ENCODE measurements at regions not wholly inside any gene's neighbourhood (a gene's known extent, or its start where the extent isn't known, plus 50 kb on each side); places are given as distances from the start of the nearest gene placed in this dataset.

- Mint-ChIP-seq H3K36me3 (no peaks in the 10 kb centered on the region), H3K9me3 (peaks cover 4% of the 10 kb centered on the region), H3K4me1 (peaks cover 36% of the 10 kb centered on the region), H3K4me3 (no peak overlapping the region), H3K27ac (peak overlapping the region; percentile 29), H3K27me3 (ENCODE audit: low read depth) (no peaks in the 10 kb centered on the region)
- DNase-seq (ENCODE audit: low spot score in 2 of 2, unreplicated experiment in 2 of 2): no peak
- no peak for TF ChIP-seq CTCF (IDR thresholded peaks at IDR 0.05; ENCODE audit: unreplicated experiment)
These were observed 70.2 kb upstream of the MEIS1 start for GRCh38 chr2:66364495-66365333.

GRCh38 chr2:66362701-66363100 lies 72.2 kb upstream of the MEIS1 start:
- Mint-ChIP-seq H3K27me3 (ENCODE audit: low read depth) (no peaks in the 10 kb centered on the region), H3K27ac (no peak overlapping the region), H3K36me3 (peaks cover 2% of the 10 kb centered on the region), H3K4me1 (peaks cover 36% of the 10 kb centered on the region), H3K9me3 (peaks cover 7% of the 10 kb centered on the region), H3K4me3 (no peak overlapping the region)
- no peak for DNase-seq (ENCODE audit: low spot score in 2 of 2, unreplicated experiment in 2 of 2)
- no peak for TF ChIP-seq CTCF (IDR thresholded peaks at IDR 0.05; ENCODE audit: unreplicated experiment)

- H3K4me3 Mint-ChIP-seq: no peak overlapping the region
- peaks cover 34% of the 10 kb centered on the region for H3K9me3 Mint-ChIP-seq
These were observed 88.7 kb upstream of the MEIS1 start for GRCh38 chr2:66346231-66346664.

GRCh38 chr2:66344087-66344663 lies 90.8 kb upstream of the MEIS1 start:
- no peak for TF ChIP-seq CTCF (IDR thresholded peaks at IDR 0.05; ENCODE audit: unreplicated experiment)
- Mint-ChIP-seq H3K9me3 (peaks cover 30% of the 10 kb centered on the region), H3K27me3 (ENCODE audit: low read depth) (no peaks in the 10 kb centered on the region), H3K4me1 (no peaks in the 10 kb centered on the region), H3K27ac (no peak overlapping the region), H3K4me3 (no peak overlapping the region), H3K36me3 (peaks cover 6% of the 10 kb centered on the region)
- DNase-seq (ENCODE audit: low spot score in 2 of 2, unreplicated experiment in 2 of 2): no peak

More at GRCh38 chr2:66346231-66346664, 88.7 kb upstream of the MEIS1 start:
- H3K27ac Mint-ChIP-seq: no peak overlapping the region
- no peaks in the 10 kb centered on the region for H3K4me1 Mint-ChIP-seq
- no peak for TF ChIP-seq CTCF (IDR thresholded peaks at IDR 0.05; ENCODE audit: unreplicated experiment)
- H3K27me3 Mint-ChIP-seq (ENCODE audit: low read depth): no peaks in the 10 kb centered on the region
- DNase-seq (ENCODE audit: low spot score in 2 of 2, unreplicated experiment in 2 of 2): no peak
- peaks cover 9% of the 10 kb centered on the region for H3K36me3 Mint-ChIP-seq

- Mint-ChIP-seq H3K36me3 (peaks cover 6% of the 10 kb centered on the region), H3K4me1 (no peaks in the 10 kb centered on the region), H3K9me3 (peaks cover 30% of the 10 kb centered on the region), H3K4me3 (no peak overlapping the region), H3K27ac (no peak overlapping the region), H3K27me3 (ENCODE audit: low read depth) (no peaks in the 10 kb centered on the region)
- DNase-seq (ENCODE audit: low spot score in 2 of 2, unreplicated experiment in 2 of 2): no peak
- TF ChIP-seq CTCF (IDR thresholded peaks at IDR 0.05; ENCODE audit: unreplicated experiment): no peak
These were observed 91.7 kb upstream of the MEIS1 start for GRCh38 chr2:66343259-66343658.

All from mesothelial cell of epicardium (in vitro differentiated cells).